ENCODE measurements at regions not wholly inside any gene's neighbourhood (a gene's known extent, or its start where the extent isn't known, plus 50 kb on each side); places are given as distances from the start of the nearest gene placed in this dataset.

DNA sequence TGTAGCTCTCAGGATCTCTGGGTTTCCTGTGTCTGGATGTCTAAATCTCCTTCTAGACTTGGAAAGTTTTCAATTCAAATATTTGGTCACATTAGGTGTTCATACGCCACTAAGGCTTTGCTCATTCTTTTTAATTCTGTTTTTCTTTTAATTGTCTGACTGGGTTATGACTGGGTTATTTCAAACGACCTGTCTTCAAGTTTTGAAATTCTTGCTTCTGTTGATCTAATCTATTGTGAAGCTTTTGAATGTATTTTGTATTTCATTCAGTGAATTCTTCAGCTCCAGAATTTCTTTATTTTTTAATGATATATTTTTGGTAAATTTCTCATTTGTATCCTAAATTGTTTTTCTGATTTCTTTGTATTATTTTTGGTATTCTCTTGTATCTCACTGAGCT is 81.0 kb upstream of the PCDH10 start:
- TF ChIP-seq, protein P1, sequence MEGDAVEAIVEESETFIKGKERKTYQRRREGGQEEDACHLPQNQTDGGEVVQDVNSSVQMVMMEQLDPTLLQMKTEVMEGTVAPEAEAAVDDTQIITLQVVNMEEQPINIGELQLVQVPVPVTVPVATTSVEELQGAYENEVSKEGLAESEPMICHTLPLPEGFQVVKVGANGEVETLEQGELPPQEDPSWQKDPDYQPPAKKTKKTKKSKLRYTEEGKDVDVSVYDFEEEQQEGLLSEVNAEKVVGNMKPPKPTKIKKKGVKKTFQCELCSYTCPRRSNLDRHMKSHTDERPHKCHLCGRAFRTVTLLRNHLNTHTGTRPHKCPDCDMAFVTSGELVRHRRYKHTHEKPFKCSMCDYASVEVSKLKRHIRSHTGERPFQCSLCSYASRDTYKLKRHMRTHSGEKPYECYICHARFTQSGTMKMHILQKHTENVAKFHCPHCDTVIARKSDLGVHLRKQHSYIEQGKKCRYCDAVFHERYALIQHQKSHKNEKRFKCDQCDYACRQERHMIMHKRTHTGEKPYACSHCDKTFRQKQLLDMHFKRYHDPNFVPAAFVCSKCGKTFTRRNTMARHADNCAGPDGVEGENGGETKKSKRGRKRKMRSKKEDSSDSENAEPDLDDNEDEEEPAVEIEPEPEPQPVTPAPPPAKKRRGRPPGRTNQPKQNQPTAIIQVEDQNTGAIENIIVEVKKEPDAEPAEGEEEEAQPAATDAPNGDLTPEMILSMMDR (conservative IDR thresholded peaks at IDR 0.05; ENCODE audit: low read depth, low read length), result no peak
- TF ChIP-seq EZH2 (IDR thresholded peaks at IDR 0.05; ENCODE audit: borderline replicate concordance, low read depth, low read length, poor library complexity, severe bottlenecking), result no peak
